WERI-Rb-1 (cell line): ENCODE measurements at regions not wholly inside any gene's neighbourhood (a gene's known extent, or its start where the extent isn't known, plus 50 kb on each side); places are given as distances from the start of the nearest gene placed in this dataset.

Experiments
- DNase-seq: peaks from one replicate; pipeline ENCODE4 v3.0.0-alpha.2; 2020
- H3K27ac ChIP-seq: fragments of 250-450 bp; sonication (Bioruptor Pico); 2 replicates; pipeline ENCODE4 v1.5.1; 2020; ENCODE audit warnings: mild to moderate bottlenecking, moderate library complexity
- H3K27me3 ChIP-seq: fragments of 250-450 bp; sonication (Bioruptor Pico); 2 replicates; pipeline ENCODE4 v1.5.1; 2021; ENCODE audit warnings: mild to moderate bottlenecking, low read depth, moderate library complexity; ENCODE audit not compliant: insufficient read depth, severe bottlenecking
- H3K36me3 ChIP-seq: fragments of 250-450 bp; sonication (Bioruptor Pico); 2 replicates; pipeline ENCODE4 v1.5.1; 2020; ENCODE audit warnings: mild to moderate bottlenecking, moderate library complexity
- H3K4me3 ChIP-seq: 2 replicates; pipeline ENCODE4 v1.5.1; 2011; ENCODE audit warnings: low read depth, mild to moderate bottlenecking, control low read depth, low read length
- H3K9me3 ChIP-seq: fragments of 250-450 bp; sonication (Bioruptor Pico); 2 replicates; pipeline ENCODE4 v1.5.1; 2021; ENCODE audit warnings: mild to moderate bottlenecking, moderate library complexity; ENCODE audit not compliant: severe bottlenecking
- CTCF ChIP-seq: IDR thresholded peaks from 2 replicates; pipeline ENCODE4 v1.5.1; 2011; ENCODE audit warnings: low read depth, mild to moderate bottlenecking, control low read depth, inconsistent platforms, low read length

- H3K36me3 ChIP-seq = no peaks in the 10 kb centered on the region
- TF ChIP-seq CTCF = no peak
- DNase-seq = no peak
- no peak overlapping the region for H3K27ac ChIP-seq
- no peaks in the 10 kb centered on the region for H3K27me3 ChIP-seq
- no peak overlapping the region for H3K4me3 ChIP-seq
- no peaks in the 10 kb centered on the region for H3K9me3 ChIP-seq
Observed at GRCh38 chr4:130703211-130703935, 1607.4 kb downstream of the C4orf33 start.

- no peak for TF ChIP-seq CTCF
- Histone ChIP-seq H3K27ac (no peak overlapping the region), H3K27me3 (no peaks in the 10 kb centered on the region), H3K36me3 (no peaks in the 10 kb centered on the region), H3K9me3 (no peaks in the 10 kb centered on the region), H3K4me3 (no peak overlapping the region)
- DNase-seq = no peak
Observed at GRCh38 chr4:130705023-130705422, 1609.1 kb downstream of the C4orf33 start.

GRCh38 chr4:130712038-130712437, 1616.1 kb downstream of the C4orf33 start:
- Histone ChIP-seq H3K27ac (no peak overlapping the region), H3K4me3 (no peak overlapping the region), H3K27me3 (no peaks in the 10 kb centered on the region), H3K36me3 (no peaks in the 10 kb centered on the region), H3K9me3 (no peaks in the 10 kb centered on the region)
- DNase-seq = no peak
- no peak for TF ChIP-seq CTCF

GRCh38 chr4:130714006-130714405, 1618.1 kb downstream of the C4orf33 start:
- H3K36me3 ChIP-seq = no peaks in the 10 kb centered on the region
- no peak for DNase-seq
- H3K27ac ChIP-seq = no peak overlapping the region
- H3K4me3 ChIP-seq = no peak overlapping the region
- no peak for TF ChIP-seq CTCF
- no peaks in the 10 kb centered on the region for H3K9me3 ChIP-seq
- H3K27me3 ChIP-seq = no peaks in the 10 kb centered on the region

- Histone ChIP-seq H3K27me3 (no peaks in the 10 kb centered on the region), H3K36me3 (no peaks in the 10 kb centered on the region), H3K9me3 (no peaks in the 10 kb centered on the region), H3K27ac (no peak overlapping the region), H3K4me3 (no peak overlapping the region)
- no peak for TF ChIP-seq CTCF
- DNase-seq = no peak
Observed at GRCh38 chr4:130722361-130722760, 1626.4 kb downstream of the C4orf33 start.
